Neural cell (in vitro differentiated cells): ENCODE measurements at regions not wholly inside any gene's neighbourhood (a gene's known extent, or its start where the extent isn't known, plus 50 kb on each side); places are given as distances from the start of the nearest gene placed in this dataset.

Source experiments
- CTCF ChIP-seq: fragments of 450-650 bp; IDR thresholded peaks from 2 replicates; pipeline ENCODE4 v1.5.1; 2014; ENCODE audit warnings: antibody characterized with exemption, mild to moderate bottlenecking, moderate library complexity; ENCODE audit not compliant: poor library complexity, severe bottlenecking
- EP300 ChIP-seq: fragments of 450-650 bp; conservative IDR thresholded peaks from 2 replicates; pipeline ENCODE4 v1.6.1; 2014; ENCODE audit warnings: antibody characterized with exemption, mild to moderate bottlenecking, moderate library complexity; ENCODE audit not compliant: poor library complexity, severe bottlenecking
- EZH2 ChIP-seq: fragments of 200-600, 300-800 bp; shearing (Covaris generic), sonication (generic); IDR thresholded peaks from 2 replicates; pipeline ENCODE4 v1.6.1; 2014; ENCODE audit warnings: antibody characterized with exemption, low read length, borderline replicate concordance, mild to moderate bottlenecking; ENCODE audit not compliant: insufficient read depth, poor library complexity, severe bottlenecking
- POLR2AphosphoS5 ChIP-seq: IDR thresholded peaks from 2 replicates; pipeline ENCODE4 v1.6.1; 2012
- SMC3 ChIP-seq: fragments of 450-650 bp; conservative IDR thresholded peaks from 2 replicates; pipeline ENCODE4 v1.6.1; 2014; ENCODE audit warnings: antibody characterized with exemption, mild to moderate bottlenecking, moderate library complexity; ENCODE audit not compliant: poor library complexity

GRCh38 chr16:6034511-6034910 is 936.9 kb upstream of the EEF2KMT start:
- TF ChIP-seq CTCF (no peak), SMC3 (no peak), POLR2AphosphoS5 (no peak), EZH2 (no peak), EP300 (no peak)
